ENCODE measurements at regions not wholly inside any gene's neighbourhood (a gene's known extent, or its start where the extent isn't known, plus 50 kb on each side); places are given as distances from the start of the nearest gene placed in this dataset.

DNA sequence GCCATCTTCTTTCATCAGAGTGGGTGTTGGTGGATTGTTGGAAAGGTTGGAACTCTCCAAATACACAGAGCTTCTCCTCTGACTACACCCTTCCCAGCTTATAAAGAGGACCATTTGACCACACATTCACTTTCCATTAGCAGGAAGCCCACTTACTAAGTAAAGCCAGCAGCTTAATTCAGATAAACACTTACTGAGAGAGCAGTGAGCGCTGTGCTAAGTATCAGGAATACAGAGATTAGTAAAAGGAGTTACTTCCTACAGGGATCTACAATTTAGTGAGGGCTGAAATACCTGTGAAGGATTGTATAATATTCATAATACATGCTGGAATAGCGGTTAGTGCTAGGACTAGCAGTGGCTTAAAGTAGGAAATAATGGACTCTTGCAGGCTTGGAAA, 343.0 kb downstream of the NYAP2 start:
- DNase-seq (ENCODE audit: low spot score): no peak

DNA sequence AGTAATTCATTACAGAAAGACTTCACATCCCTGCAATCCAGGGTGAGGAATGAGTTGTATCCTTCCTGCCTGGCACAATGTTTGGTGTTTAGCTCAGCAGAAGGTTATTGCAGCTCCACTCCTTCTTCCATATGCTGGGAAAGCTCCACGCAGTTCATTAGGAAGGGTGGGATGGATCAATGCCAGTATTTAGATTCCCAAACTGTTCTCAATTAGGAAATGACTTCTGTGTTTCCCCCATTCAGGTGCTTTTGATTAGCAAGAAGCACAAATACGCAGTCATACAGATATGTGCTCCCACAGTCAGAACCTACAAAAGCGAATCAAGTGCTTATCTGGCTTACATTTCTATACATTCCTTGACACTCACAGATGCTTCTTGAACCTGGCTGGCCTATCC, 340.6 kb downstream of the NYAP2 start:
- DNase-seq (ENCODE audit: low spot score): no peak

DNA sequence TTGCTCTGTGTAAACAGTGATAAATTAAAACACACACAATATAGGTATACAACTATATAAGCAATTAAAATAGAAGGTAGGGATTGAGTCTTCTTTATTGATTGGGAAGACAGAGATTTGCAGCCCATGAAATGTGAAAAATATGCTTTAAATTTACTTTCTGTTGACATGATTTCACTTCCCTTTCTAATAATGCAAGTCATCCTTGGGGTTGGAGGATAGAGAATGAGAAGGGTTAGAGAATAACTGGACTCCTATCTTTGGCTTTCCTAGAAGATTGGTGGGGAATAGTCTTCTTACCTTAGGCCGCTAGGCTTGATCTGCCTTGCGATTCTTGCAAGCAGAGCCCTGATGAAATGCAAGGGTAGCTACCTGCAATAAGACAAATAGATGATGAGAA, 339.8 kb downstream of the NYAP2 start:
- DNase-seq (ENCODE audit: low spot score): no peak

DNA sequence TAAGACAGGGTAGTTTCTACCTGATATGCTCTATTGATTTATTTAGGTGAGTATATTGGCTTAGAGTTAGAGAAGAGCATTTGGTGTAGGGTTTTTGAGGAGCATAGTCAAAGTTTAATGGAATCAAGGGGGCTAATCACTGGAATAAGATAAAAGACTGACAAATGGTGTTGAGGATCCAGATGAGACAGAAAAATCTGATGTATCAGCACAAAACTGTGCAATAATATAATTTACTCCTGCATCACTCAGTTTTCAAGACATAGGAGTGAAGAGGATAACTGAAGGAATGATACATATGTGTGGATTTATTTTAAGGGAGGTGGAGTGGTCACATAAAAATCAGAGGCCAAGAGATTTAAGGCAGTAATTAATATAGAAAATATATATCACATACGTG, 339.2 kb downstream of the NYAP2 start:
- DNase-seq (ENCODE audit: low spot score): no peak

- no peak for DNase-seq (ENCODE audit: low spot score)
These were observed 338.0 kb downstream of the NYAP2 start for GRCh38 chr2:225737556-225737955.

DNA sequence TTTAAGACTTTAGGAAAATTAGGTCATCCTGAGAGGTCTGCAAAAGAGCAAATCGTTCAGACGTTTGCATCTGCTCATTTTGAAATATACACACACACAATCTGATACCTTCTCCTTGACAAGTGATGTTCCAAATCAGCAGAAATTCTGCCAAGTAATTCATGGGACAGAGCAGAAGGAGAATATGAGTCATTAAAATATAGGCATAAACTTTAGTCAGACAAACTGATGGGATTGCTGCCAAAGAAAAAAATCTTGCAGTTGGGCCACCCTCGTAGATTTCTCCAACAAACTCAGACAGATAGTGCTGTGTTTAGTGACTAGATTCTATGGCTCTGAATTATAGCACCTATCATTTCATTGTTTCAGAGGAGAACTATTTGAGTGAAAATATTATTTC, 336.3 kb downstream of the NYAP2 start:
- no peak for DNase-seq (ENCODE audit: low spot score)

DNA sequence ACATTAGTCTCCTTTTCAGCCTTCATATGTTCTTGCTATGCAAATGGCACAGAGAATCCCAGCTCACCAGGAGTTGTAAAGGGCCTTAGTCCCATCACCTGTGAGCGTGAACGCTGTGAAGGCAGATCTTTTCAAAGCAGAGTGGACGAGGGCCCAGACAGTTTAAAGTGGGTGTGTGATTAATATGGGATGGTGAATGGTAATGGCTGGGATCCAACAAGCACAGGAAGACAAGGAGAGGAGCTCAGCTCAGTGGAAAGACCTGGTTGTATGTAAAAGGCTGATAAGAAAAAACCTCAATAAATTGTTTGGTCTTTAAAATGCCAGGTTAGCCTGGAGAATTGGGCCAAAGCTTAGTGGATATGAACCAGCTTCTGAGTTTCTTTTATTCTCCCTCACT, 326.2 kb downstream of the NYAP2 start:
- no peak for DNase-seq (ENCODE audit: low spot score)

Measured in hematopoietic multipotent progenitor cell treated with erythropoietin and hydrocortisone succinate and interleukin-3 and kit ligand, for 15 days (in vitro differentiated cells).